CD4-positive, alpha-beta T cell treated with Interleukin-17A for 1 hour (primary cell): ENCODE measurements at regions not wholly inside any gene's neighbourhood (a gene's known extent, or its start where the extent isn't known, plus 50 kb on each side); places are given as distances from the start of the nearest gene placed in this dataset.

Source experiments
- DNase-seq: peaks from one replicate; pipeline ENCODE4 v3.0.0-alpha.2; 2020

DNA sequence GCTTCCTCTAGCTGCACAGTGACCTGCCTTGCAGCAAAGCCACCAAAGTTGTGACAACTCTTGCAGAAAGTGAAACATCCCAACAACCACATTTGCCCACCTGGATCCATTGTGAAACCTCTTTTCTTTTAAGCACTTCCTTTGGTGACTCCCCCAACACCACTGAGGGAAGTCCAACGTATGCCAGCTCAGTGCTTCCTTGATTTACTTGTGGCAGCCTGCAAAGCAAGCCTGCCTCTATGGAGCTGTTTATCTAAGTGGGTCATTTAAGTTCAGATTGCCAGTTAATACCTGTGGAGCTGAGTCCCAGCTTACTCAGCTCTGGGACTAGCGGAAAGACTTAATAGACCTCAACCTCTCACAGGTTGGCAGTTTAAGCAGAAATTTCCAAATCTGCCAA lies 230.8 kb upstream of the GHITM start:
- no peak for DNase-seq

GRCh38 chr10:83909001-83909400 lies 230.3 kb upstream of the GHITM start:
- DNase-seq: no peak

DNA sequence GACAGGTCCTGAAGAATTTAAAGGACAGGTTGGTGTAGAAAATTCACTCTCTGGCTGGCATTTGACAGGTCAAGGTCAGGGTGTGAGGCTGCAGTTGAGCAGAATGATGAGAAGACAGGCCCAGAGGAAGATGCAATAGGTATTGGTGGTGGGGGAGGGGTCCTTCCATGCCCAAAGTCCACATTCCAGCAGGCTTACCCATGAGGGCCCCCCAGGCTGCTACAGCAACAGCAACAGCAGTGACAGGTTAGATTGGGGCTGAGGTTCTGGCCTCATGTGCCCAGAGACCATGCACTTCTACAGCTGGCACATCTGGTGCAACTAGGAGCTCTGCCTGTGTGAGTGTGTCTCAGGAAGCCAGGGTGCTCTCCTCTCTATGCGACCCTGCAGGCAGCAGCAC lies 223.5 kb upstream of the GHITM start:
- DNase-seq: no peak

DNA sequence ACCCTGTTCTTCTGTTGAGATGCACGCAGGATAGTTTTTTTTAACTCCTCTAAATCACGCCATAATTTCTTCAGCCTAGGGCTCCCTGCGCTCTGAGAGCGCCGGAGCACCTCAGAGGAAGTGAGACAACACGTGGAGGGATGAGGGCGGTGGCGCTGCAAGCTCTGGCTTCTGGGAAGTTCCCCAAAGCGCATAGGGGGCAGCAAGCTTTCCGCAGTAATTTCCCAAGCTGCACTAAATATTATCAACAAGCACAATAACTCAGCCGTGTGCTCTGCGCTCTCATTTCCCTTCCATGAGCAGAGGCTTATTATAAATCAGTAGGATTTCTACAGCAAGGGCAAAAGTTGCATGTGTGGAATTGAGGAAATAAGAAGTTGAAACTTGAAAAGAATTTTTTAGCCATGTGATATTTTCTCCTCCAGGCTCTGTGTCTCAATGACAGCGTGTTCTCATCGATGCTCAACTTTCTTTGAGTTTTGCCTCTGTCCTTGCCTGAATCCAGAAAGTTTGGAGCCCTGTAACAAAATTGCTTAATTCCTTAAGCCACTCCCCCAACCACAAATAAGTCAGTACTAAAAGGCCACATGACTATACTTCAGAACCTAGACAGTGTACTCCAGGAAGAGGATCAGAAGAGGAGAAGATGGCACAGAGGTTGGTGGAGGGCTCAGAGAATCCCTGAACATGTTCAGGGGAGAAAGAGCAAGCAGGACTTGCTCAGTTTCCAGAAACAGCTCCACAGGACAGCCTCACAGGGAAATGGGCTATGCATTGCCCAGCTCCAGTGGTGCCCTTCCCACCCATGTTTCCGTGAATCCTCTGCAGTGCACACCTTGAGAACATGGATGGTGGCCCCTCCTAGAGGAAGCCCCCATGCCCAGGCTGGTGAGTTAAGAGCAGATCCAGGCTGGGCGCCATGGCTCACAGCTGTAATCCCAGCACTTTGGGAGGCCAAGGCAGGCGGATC lies 221.5 kb upstream of the GHITM start:
- no peak for DNase-seq

- DNase-seq: no peak
Measured at GRCh38 chr10:83919187-83919586, 220.1 kb upstream of the GHITM start.

GRCh38 chr10:83921984-83922860 lies 217.1 kb upstream of the GHITM start:
- no peak for DNase-seq

DNA sequence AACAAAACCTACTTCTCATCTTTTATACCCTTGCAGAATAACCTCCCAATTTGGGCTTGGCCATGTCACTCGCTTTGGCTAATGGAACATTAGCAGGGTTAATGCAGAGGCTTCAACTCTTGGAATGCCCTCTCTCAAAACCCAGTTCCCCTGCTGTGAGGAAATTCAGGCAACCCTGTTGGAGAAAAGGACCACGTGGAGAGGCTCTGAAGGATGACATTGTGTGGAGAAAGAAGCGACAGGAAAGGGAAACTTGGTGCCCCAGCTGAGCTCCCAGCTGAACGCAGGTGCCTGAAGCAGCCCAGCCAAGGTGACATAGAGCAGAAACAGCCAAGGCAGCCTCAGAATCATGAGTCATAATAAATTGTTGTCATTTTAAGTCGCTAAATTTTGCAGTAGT lies 214.2 kb upstream of the GHITM start:
- no peak for DNase-seq

- DNase-seq: no peak
Measured at GRCh38 chr10:83926606-83927005, 212.7 kb upstream of the GHITM start.

GRCh38 chr10:83927166-83927565 lies 212.1 kb upstream of the GHITM start:
- no peak for DNase-seq

- no peak for DNase-seq
Measured at GRCh38 chr10:83929399-83929798, 209.9 kb upstream of the GHITM start.

GRCh38 chr10:83931669-83932068 lies 207.6 kb upstream of the GHITM start:
- no peak for DNase-seq

GRCh38 chr10:83932245-83932644 lies 207.1 kb upstream of the GHITM start:
- no peak for DNase-seq

DNA sequence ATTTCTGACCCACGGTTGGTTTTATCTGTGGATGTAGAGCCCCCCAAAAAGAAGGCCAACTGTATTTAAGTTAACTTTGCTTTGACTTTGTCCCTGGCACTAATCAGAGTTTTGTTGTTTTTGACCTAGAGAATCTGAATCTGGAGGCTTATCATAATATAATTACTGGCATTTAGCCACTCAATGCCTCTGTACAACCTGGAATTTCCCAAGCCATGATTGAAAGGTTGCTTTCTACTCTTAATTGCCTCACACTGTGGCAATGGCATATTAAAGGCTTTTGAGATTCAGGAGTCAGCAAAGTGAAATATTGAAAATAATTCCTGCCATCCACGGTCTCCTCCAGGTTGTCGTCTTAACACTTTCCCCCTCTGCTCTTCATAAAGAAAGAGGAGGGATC lies 205.2 kb upstream of the GHITM start:
- DNase-seq: no peak

DNA sequence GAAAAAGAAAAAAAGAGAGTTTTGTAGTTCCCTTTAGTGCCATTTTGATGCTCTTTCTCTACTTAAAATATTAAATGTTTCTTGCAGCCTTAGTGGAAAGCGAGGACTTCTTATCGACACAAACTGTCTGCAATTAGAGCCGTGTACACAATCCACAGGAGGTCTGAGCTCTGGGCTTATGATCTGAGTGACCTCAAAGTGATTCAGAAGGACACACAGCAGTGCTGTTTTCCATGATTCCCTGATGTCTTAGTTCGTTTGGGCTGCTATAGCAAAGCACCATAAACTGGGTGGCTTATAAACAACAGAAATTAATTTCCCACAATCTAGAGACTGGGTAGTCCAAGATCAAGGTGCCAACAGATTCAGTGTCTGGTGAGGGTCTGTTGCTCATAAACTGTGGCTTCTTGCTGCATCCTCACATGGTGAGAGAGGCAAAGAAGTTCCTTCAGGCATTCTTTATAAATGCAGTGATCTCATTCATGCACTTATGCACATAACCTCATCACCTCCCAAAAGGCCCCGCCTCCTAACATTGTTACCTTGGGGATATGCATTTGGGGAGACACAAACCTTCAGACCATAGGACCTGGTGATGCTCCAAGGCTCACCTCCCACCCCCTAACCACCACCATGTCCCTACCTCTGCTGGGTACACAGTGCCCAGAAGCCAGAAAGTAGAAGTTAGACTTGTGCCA lies 204.5 kb upstream of the GHITM start:
- DNase-seq: no peak

GRCh38 chr10:83935339-83935736 lies 204.0 kb upstream of the GHITM start:
- no peak for DNase-seq

DNA sequence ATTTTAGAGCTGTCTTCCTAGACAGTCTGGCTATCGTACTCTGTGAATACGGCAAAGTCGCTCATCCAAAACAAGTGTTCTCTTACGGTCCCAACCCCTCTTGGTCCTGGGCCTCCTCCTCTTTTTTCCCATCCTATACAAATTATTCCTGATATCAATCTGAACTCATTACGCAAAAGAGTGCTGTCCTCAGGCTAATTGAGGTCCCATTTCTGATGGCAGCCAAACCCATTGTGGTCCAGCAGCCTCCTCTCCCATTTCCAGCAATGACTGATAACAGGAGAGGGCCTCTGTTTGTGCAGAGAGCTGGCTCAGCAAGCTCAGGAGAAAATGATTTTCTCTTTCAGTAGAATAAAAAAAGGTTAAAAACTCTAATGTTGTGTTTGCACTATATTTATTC lies 203.4 kb upstream of the GHITM start:
- no peak for DNase-seq

- DNase-seq: no peak
Measured at GRCh38 chr10:83937161-83937560, 202.1 kb upstream of the GHITM start.

GRCh38 chr10:83937826-83938225 lies 201.5 kb upstream of the GHITM start:
- no peak for DNase-seq

- no peak for DNase-seq
Measured at GRCh38 chr10:83941189-83941588, 198.1 kb upstream of the GHITM start.

DNA sequence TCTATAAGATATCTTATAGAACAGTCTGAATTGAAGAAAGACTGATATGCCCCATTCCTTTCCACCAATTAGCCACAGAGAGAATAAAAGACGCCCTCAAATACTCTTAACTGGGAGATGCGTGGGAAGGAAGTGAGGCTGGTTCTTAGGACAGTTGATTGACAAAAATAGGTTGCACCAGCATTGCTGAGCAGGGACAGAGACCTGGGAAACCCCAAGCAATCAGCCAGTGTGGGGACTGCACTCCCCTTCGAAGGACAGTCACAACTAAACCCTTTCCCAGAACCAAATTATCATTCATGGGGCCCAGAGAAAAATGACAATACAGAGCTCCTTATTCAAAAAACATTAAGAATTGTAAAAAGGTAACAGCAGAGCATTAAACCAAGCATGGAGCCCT lies 196.9 kb upstream of the GHITM start:
- DNase-seq: no peak

GRCh38 chr10:83943049-83943448 lies 196.3 kb upstream of the GHITM start:
- DNase-seq: no peak

GRCh38 chr10:83943920-83944319 lies 195.4 kb upstream of the GHITM start:
- DNase-seq: no peak

GRCh38 chr10:83945982-83946718 lies 193.2 kb upstream of the GHITM start:
- no peak for DNase-seq
